ENCODE measurements at regions not wholly inside any gene's neighbourhood (a gene's known extent, or its start where the extent isn't known, plus 50 kb on each side); places are given as distances from the start of the nearest gene placed in this dataset.

DNA sequence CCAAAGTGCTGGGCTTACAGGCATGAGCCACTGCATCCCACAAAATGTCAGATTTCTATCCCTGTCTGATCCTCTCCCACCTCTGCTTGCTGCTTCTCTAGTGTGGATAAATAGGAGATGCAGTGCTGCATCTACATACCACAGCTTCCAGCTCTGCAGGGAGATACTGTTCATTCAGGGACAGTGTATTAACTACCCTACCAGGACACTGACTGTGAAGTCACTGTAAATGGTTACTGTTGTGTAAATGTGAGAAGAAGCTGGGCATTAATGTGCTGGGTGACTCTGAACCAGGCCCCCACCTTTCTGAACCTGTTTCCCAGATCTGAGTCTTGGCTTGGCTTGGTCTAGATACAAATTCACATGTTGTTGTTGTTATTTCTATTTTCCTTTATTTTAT is 488.6 kb upstream of the SULF2 start:
- TF ChIP-seq, protein P1, sequence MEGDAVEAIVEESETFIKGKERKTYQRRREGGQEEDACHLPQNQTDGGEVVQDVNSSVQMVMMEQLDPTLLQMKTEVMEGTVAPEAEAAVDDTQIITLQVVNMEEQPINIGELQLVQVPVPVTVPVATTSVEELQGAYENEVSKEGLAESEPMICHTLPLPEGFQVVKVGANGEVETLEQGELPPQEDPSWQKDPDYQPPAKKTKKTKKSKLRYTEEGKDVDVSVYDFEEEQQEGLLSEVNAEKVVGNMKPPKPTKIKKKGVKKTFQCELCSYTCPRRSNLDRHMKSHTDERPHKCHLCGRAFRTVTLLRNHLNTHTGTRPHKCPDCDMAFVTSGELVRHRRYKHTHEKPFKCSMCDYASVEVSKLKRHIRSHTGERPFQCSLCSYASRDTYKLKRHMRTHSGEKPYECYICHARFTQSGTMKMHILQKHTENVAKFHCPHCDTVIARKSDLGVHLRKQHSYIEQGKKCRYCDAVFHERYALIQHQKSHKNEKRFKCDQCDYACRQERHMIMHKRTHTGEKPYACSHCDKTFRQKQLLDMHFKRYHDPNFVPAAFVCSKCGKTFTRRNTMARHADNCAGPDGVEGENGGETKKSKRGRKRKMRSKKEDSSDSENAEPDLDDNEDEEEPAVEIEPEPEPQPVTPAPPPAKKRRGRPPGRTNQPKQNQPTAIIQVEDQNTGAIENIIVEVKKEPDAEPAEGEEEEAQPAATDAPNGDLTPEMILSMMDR (IDR thresholded peaks at IDR 0.05), result no peak
- no peak for TF ChIP-seq EP300 (IDR thresholded peaks at IDR 0.05)
- TF ChIP-seq POLR2AphosphoS5 (IDR thresholded peaks at IDR 0.05), result no peak
